ENCODE measurements at regions not wholly inside any gene's neighbourhood (a gene's known extent, or its start where the extent isn't known, plus 50 kb on each side); places are given as distances from the start of the nearest gene placed in this dataset.

DNA sequence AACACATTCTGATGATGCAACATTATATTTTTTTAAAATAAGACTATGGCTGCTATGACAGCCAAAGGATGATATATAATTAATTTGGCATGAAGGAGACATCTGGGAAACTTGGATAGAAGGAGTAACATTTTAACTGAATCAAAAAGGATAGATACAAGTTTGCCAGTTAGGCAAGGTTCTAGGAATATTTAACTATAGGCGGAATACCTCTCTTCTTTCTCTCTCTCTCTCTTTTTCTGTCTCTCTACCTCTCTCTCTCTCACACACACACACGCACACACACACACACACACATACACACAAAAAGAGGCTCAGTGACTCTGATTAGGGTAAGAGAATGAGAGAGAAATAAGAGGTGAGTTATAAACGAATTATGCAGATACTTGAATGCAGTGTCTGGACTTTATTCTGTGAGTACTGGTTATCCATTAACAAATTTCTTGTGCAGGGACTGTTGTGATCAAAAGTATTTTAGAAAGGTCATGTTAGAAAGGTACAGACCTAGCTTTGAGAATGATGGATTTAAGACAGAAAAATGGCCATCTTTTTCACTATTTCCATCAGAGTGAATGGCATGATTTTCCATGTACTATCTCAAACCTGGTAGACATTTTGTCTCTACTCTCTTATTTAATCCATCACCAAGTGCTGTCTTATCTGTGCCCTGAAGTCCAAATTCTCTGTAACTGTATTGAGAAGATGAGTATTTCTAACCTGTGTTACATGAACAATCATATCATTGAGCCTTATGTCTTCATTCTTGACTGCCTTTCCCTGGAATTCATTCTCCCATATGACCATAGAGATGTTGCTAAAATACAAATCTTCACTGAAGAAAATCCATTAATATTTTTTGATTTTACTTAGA lies 1106.9 kb upstream of the ADGRL4 start:
- no peak overlapping the region for H3K9ac ChIP-seq (ENCODE audit: low read length in 5 of 5)
- H3K4me3 ChIP-seq (ENCODE audit: low read depth in 1 of 5, low read length in 5 of 5): no peak overlapping the region
- no peaks in the 10 kb centered on the region for H3K36me3 ChIP-seq (ENCODE audit: control insufficient read depth in 5 of 5, insufficient read depth in 5 of 5, low read length in 5 of 5)
- H3K27me3 ChIP-seq (ENCODE audit: control insufficient read depth in 5 of 5, insufficient read depth in 4 of 5, low read length in 5 of 5): no peaks in the 10 kb centered on the region
- H3K9me3 ChIP-seq (ENCODE audit: control insufficient read depth in 5 of 5, low read length in 5 of 5): peaks cover 2 to 20% (median 7%) of the 10 kb centered on the region in 5 donors
- H3K4me1 ChIP-seq (ENCODE audit: control insufficient read depth in 5 of 5, insufficient read depth in 5 of 5, low read length in 5 of 5): no peaks in the 10 kb centered on the region
- H3K27ac ChIP-seq (ENCODE audit: low read depth, low read length): no peak overlapping the region

DNA sequence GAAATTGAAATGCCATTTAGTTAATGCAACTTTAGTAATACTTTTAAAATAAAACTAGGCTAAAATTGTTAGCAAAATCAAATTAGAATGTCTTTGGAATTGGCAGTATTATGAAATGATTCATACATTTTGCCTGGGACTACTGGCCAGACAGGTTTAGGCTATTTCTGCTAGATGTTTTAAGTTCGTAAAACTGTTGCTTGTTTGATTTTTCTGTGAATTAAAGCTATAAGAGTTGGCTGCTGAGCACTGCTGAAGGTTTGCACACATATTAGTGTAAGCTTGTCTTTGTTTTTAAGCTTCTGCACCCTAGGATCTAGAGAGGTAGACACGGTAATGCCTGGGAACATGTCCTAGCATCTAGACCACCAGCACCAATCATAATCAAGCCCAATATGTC lies 1094.6 kb upstream of the ADGRL4 start:
- Histone ChIP-seq H3K4me3 (ENCODE audit: low read depth in 1 of 5, low read length in 5 of 5) (no peak overlapping the region), H3K9me3 (ENCODE audit: control insufficient read depth in 5 of 5, low read length in 5 of 5) (peaks cover 0 to 22% (median 14%) of the 10 kb centered on the region in 5 donors), H3K4me1 (ENCODE audit: control insufficient read depth in 5 of 5, insufficient read depth in 5 of 5, low read length in 5 of 5) (no peaks in the 10 kb centered on the region), H3K9ac (ENCODE audit: low read length in 5 of 5) (no peak overlapping the region), H3K27ac (ENCODE audit: low read depth, low read length) (no peak overlapping the region), H3K36me3 (ENCODE audit: control insufficient read depth in 5 of 5, insufficient read depth in 5 of 5, low read length in 5 of 5) (no peaks in the 10 kb centered on the region), H3K27me3 (ENCODE audit: control insufficient read depth in 5 of 5, insufficient read depth in 4 of 5, low read length in 5 of 5) (no peaks in the 10 kb centered on the region)

DNA sequence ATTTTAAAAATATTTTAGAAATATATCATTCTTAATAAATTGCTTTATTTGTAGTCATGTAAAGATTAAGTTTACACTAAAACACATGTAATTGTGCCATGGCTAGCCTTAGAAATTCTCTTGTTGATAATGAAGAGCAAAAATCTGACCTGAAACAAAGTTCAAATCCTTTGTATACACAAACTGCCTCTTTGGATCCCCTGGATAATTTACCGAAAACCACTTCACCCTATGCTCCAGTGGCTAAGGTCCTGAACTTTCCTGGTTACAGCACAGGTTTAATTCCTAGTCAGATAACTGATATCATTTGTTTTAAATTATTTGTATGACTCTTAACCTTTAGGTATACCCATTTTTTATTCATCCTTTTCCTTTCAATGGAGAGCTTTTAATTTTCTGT lies 1093.2 kb upstream of the ADGRL4 start:
- no peak overlapping the region for H3K27ac ChIP-seq (ENCODE audit: low read depth, low read length)
- H3K36me3 ChIP-seq (ENCODE audit: control insufficient read depth in 5 of 5, insufficient read depth in 5 of 5, low read length in 5 of 5): no peaks in the 10 kb centered on the region
- no peak overlapping the region for H3K9ac ChIP-seq (ENCODE audit: low read length in 5 of 5)
- no peaks in the 10 kb centered on the region for H3K4me1 ChIP-seq (ENCODE audit: control insufficient read depth in 5 of 5, insufficient read depth in 5 of 5, low read length in 5 of 5)
- H3K4me3 ChIP-seq (ENCODE audit: low read depth in 1 of 5, low read length in 5 of 5): no peak overlapping the region
- peaks cover 0 to 22% (median 14%) of the 10 kb centered on the region in 5 donors for H3K9me3 ChIP-seq (ENCODE audit: control insufficient read depth in 5 of 5, low read length in 5 of 5)
- no peaks in the 10 kb centered on the region for H3K27me3 ChIP-seq (ENCODE audit: control insufficient read depth in 5 of 5, insufficient read depth in 4 of 5, low read length in 5 of 5)

DNA sequence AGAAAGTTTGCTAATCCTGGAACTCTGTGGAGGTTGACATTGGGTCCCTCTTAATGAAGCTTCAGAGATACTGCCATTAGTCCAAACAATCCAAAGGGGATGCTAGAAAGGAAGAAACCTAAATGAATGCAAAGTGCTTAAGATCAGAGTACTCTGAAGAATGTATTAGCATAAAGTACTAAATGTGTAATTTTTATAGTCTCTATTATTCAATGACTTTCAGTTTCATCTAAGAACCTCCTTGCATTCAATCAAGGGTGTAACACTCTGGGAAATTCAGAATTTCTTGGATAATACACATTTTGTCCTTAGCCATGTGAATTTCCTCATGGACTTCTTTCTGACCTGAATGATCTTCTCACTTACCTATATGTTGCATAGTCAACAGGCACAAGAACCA lies 1078.5 kb upstream of the ADGRL4 start:
- Histone ChIP-seq H3K36me3 (ENCODE audit: control insufficient read depth in 5 of 5, insufficient read depth in 5 of 5, low read length in 5 of 5) (no peaks in the 10 kb centered on the region), H3K27me3 (ENCODE audit: control insufficient read depth in 5 of 5, insufficient read depth in 4 of 5, low read length in 5 of 5) (no peaks in the 10 kb centered on the region), H3K27ac (ENCODE audit: low read depth, low read length) (no peak overlapping the region), H3K9me3 (ENCODE audit: control insufficient read depth in 5 of 5, low read length in 5 of 5) (no peaks in the 10 kb centered on the region), H3K4me1 (ENCODE audit: control insufficient read depth in 5 of 5, insufficient read depth in 5 of 5, low read length in 5 of 5) (no peaks in the 10 kb centered on the region), H3K4me3 (ENCODE audit: low read depth in 1 of 5, low read length in 5 of 5) (no peak overlapping the region), H3K9ac (ENCODE audit: low read length in 5 of 5) (no peak overlapping the region)

DNA sequence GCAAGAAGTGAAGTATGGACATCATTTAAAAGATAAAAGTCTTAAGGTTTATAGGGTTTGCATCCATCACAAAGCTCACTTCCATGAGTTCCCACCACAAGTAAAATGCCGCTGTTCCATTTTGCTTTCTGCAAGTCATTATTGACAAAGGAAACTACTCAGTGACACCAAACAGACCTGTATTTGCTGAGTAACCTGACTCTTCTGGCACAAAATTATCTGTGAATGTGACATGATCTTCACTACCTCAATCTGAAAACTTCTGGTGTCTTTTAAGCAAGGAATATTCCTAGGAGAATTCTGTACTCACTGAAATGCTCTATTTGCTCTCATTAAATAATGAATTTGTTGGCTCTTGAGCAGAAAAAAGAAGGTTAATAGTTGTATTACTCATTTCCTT lies 1077.4 kb upstream of the ADGRL4 start:
- H3K4me3 ChIP-seq (ENCODE audit: low read depth in 1 of 5, low read length in 5 of 5): no peak overlapping the region
- no peak overlapping the region for H3K27ac ChIP-seq (ENCODE audit: low read depth, low read length)
- no peaks in the 10 kb centered on the region for H3K36me3 ChIP-seq (ENCODE audit: control insufficient read depth in 5 of 5, insufficient read depth in 5 of 5, low read length in 5 of 5)
- H3K9me3 ChIP-seq (ENCODE audit: control insufficient read depth in 5 of 5, low read length in 5 of 5): no peaks in the 10 kb centered on the region
- no peaks in the 10 kb centered on the region for H3K4me1 ChIP-seq (ENCODE audit: control insufficient read depth in 5 of 5, insufficient read depth in 5 of 5, low read length in 5 of 5)
- no peaks in the 10 kb centered on the region for H3K27me3 ChIP-seq (ENCODE audit: control insufficient read depth in 5 of 5, insufficient read depth in 4 of 5, low read length in 5 of 5)
- H3K9ac ChIP-seq (ENCODE audit: low read length in 5 of 5): no peak overlapping the region

DNA sequence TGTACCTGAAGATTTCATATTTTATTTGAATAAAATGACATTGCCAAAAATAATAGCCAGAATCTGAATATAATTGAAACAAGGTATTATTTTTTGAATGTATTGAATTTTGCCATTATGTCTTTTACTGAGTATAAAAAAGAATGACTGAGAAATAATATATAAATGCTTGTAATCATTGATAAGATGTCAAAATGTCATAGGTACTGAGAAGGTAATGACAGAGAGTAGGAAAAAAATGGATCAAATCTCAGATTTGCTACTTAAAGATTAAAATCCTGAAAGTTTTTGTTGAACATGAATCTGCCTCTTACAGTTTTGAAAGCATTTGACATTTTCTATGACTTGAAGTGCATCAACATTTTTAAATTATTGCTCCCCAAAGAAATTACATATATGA lies 1069.9 kb upstream of the ADGRL4 start:
- Histone ChIP-seq H3K27ac (ENCODE audit: low read depth, low read length) (no peak overlapping the region), H3K9ac (ENCODE audit: low read length in 5 of 5) (no peak overlapping the region), H3K27me3 (ENCODE audit: control insufficient read depth in 5 of 5, insufficient read depth in 4 of 5, low read length in 5 of 5) (no peaks in the 10 kb centered on the region), H3K36me3 (ENCODE audit: control insufficient read depth in 5 of 5, insufficient read depth in 5 of 5, low read length in 5 of 5) (no peaks in the 10 kb centered on the region), H3K9me3 (ENCODE audit: control insufficient read depth in 5 of 5, low read length in 5 of 5) (peaks cover 0 to 2% (median 0%) of the 10 kb centered on the region in 5 donors), H3K4me1 (ENCODE audit: control insufficient read depth in 5 of 5, insufficient read depth in 5 of 5, low read length in 5 of 5) (no peaks in the 10 kb centered on the region), H3K4me3 (ENCODE audit: low read depth in 1 of 5, low read length in 5 of 5) (no peak overlapping the region)

DNA sequence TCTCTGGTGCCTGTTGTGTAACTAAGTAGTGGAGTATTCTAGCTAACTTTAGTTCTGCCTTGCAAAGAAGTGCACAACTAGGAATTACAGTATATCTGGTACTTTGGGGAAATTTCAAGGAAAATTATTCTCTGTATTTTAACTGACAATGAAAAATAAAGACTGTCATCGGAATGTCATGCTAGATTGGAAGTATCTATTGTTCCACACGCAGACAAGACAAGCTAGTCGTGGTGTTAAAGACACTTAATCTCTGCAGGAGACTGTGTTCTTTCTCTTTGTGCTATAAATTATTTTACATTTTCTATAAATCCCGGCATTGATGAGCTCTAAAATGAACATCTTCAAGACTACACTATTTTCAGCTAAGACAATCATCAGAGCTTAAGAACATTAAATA lies 1068.8 kb upstream of the ADGRL4 start:
- H3K36me3 ChIP-seq (ENCODE audit: control insufficient read depth in 5 of 5, insufficient read depth in 5 of 5, low read length in 5 of 5): no peaks in the 10 kb centered on the region
- no peak overlapping the region for H3K27ac ChIP-seq (ENCODE audit: low read depth, low read length)
- H3K9ac ChIP-seq (ENCODE audit: low read length in 5 of 5): no peak overlapping the region
- no peaks in the 10 kb centered on the region for H3K4me1 ChIP-seq (ENCODE audit: control insufficient read depth in 5 of 5, insufficient read depth in 5 of 5, low read length in 5 of 5)
- H3K27me3 ChIP-seq (ENCODE audit: control insufficient read depth in 5 of 5, insufficient read depth in 4 of 5, low read length in 5 of 5): no peaks in the 10 kb centered on the region
- H3K9me3 ChIP-seq (ENCODE audit: control insufficient read depth in 5 of 5, low read length in 5 of 5): peaks cover 0 to 2% (median 0%) of the 10 kb centered on the region in 5 donors
- no peak overlapping the region for H3K4me3 ChIP-seq (ENCODE audit: low read depth in 1 of 5, low read length in 5 of 5)

DNA sequence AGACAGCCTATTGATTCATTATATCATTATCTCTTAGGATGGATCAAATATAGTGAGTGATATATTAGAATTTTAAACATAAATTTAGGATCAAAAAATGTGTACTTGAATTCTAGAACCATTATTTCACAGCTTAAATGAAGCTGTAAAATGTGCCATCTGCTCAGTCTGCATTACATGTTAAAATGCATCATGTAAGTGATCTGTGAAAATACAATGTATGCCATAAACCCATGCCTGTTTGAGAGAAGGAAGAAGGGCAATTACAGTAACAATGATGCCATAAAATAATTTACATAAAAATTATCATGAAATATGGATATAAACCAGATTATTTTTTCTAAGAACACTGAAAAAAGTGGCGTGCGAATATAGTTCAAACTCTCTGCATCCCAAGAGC lies 1066.0 kb upstream of the ADGRL4 start:
- H3K9ac ChIP-seq (ENCODE audit: low read length in 5 of 5): no peak overlapping the region

DNA sequence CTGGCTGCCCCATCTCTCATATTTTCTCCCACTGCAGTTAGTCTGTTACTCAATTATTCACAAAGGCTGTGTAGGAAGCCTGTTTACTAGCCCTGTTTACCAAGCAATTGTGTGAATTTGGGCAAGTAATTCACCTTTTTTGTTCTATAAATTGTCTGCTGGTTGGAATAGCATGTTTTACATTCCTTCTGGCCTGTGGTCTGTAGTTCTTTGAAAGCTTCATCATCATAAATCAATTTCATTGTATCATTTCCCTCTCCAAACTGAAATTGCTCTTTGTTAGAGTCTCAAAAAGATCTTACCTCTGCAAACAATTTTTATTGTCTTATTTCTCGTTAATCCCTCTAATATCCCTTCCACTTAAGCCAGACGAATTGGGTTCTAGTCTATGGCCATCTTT lies 1059.5 kb upstream of the ADGRL4 start:
- Histone ChIP-seq H3K4me1 (ENCODE audit: control insufficient read depth in 5 of 5, insufficient read depth in 5 of 5, low read length in 5 of 5) (no peaks in the 10 kb centered on the region), H3K9ac (ENCODE audit: low read length in 5 of 5) (no peak overlapping the region), H3K27ac (ENCODE audit: low read depth, low read length) (no peak overlapping the region), H3K4me3 (ENCODE audit: low read depth in 1 of 5, low read length in 5 of 5) (no peak overlapping the region), H3K9me3 (ENCODE audit: control insufficient read depth in 5 of 5, low read length in 5 of 5) (no peaks in the 10 kb centered on the region), H3K36me3 (ENCODE audit: control insufficient read depth in 5 of 5, insufficient read depth in 5 of 5, low read length in 5 of 5) (no peaks in the 10 kb centered on the region), H3K27me3 (ENCODE audit: control insufficient read depth in 5 of 5, insufficient read depth in 4 of 5, low read length in 5 of 5) (no peaks in the 10 kb centered on the region)

More for the DNA sequence above, 1066.0 kb upstream of the ADGRL4 start:
- Histone ChIP-seq H3K4me3 (ENCODE audit: low read depth in 1 of 5, low read length in 5 of 5) (no peak overlapping the region), H3K4me1 (ENCODE audit: control insufficient read depth in 5 of 5, insufficient read depth in 5 of 5, low read length in 5 of 5) (no peaks in the 10 kb centered on the region), H3K36me3 (ENCODE audit: control insufficient read depth in 5 of 5, insufficient read depth in 5 of 5, low read length in 5 of 5) (no peaks in the 10 kb centered on the region), H3K9me3 (ENCODE audit: control insufficient read depth in 5 of 5, low read length in 5 of 5) (no peaks in the 10 kb centered on the region), H3K27ac (ENCODE audit: low read depth, low read length) (no peak overlapping the region), H3K27me3 (ENCODE audit: control insufficient read depth in 5 of 5, insufficient read depth in 4 of 5, low read length in 5 of 5) (no peaks in the 10 kb centered on the region)

DNA sequence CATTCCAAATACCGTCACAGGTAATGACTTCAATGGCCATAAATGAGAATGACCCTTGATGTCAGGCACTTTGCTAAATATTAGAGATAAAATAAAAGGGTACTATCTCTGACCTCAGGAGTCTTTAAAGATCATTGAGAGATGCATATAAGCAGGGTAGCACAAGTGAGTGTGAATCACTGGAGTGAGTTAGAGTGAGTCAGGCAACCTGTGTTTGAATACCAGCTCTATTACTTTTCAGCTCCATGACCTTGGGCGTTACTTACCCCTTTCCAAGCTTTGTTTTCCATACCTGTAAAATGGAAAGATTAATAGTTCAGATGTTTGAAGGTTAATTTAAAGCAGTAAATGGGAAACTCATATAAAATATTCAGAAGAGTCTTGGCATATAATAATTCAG lies 1058.0 kb upstream of the ADGRL4 start:
- Histone ChIP-seq H3K36me3 (ENCODE audit: control insufficient read depth in 5 of 5, insufficient read depth in 5 of 5, low read length in 5 of 5) (no peaks in the 10 kb centered on the region), H3K27me3 (ENCODE audit: control insufficient read depth in 5 of 5, insufficient read depth in 4 of 5, low read length in 5 of 5) (no peaks in the 10 kb centered on the region), H3K27ac (ENCODE audit: low read depth, low read length) (no peak overlapping the region), H3K9me3 (ENCODE audit: control insufficient read depth in 5 of 5, low read length in 5 of 5) (no peaks in the 10 kb centered on the region), H3K4me1 (ENCODE audit: control insufficient read depth in 5 of 5, insufficient read depth in 5 of 5, low read length in 5 of 5) (no peaks in the 10 kb centered on the region), H3K4me3 (ENCODE audit: low read depth in 1 of 5, low read length in 5 of 5) (no peak overlapping the region), H3K9ac (ENCODE audit: low read length in 5 of 5) (no peak overlapping the region)
